HL-60 (cell line): ENCODE measurements at regions not wholly inside any gene's neighbourhood (a gene's known extent, or its start where the extent isn't known, plus 50 kb on each side); places are given as distances from the start of the nearest gene placed in this dataset.

Experiments
- POLR2AphosphoS5 ChIP-seq: IDR thresholded peaks from 2 replicates; pipeline ENCODE4 v1.6.1; 2012; ENCODE audit warnings: low read depth
- TF ChIP-seq, protein P1 (sequence below): IDR thresholded peaks from one replicate; pipeline ENCODE4 v1.5.1; 2011; ENCODE audit warnings: low read length, control low read depth, inconsistent platforms; ENCODE audit not compliant: insufficient read depth

- TF ChIP-seq, protein P1, sequence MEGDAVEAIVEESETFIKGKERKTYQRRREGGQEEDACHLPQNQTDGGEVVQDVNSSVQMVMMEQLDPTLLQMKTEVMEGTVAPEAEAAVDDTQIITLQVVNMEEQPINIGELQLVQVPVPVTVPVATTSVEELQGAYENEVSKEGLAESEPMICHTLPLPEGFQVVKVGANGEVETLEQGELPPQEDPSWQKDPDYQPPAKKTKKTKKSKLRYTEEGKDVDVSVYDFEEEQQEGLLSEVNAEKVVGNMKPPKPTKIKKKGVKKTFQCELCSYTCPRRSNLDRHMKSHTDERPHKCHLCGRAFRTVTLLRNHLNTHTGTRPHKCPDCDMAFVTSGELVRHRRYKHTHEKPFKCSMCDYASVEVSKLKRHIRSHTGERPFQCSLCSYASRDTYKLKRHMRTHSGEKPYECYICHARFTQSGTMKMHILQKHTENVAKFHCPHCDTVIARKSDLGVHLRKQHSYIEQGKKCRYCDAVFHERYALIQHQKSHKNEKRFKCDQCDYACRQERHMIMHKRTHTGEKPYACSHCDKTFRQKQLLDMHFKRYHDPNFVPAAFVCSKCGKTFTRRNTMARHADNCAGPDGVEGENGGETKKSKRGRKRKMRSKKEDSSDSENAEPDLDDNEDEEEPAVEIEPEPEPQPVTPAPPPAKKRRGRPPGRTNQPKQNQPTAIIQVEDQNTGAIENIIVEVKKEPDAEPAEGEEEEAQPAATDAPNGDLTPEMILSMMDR: no peak
- TF ChIP-seq POLR2AphosphoS5: no peak
Measured at GRCh38 chr6:164404812-164405488, 904.5 kb downstream of the C6orf118 start.
